Nephron (organoid): ENCODE measurements at regions not wholly inside any gene's neighbourhood (a gene's known extent, or its start where the extent isn't known, plus 50 kb on each side); places are given as distances from the start of the nearest gene placed in this dataset.
"Not testable (repeated sequence)": the region's sequence is repeated elsewhere in the genome, so short reads cannot be mapped to it uniquely, and the experiment has no call there.

Experiments
- H3K27ac Mint-ChIP-seq, 3 experiments: 2 replicates each; pipeline ENCODE4 v1.8.0; 2020; ENCODE audit warnings: mixed read lengths in 3 of 3, mild to moderate bottlenecking in 2 of 3, moderate library complexity in 1 of 3
- H3K27me3 Mint-ChIP-seq: 2 replicates; pipeline ENCODE4 v1.8.0; 2021; ENCODE audit warnings: low read depth, mild to moderate bottlenecking, moderate library complexity, mixed read lengths
- H3K36me3 Mint-ChIP-seq: 2 replicates; pipeline ENCODE4 v1.8.0; 2020; ENCODE audit warnings: low read depth, mixed read lengths
- H3K4me1 Mint-ChIP-seq: 2 replicates; pipeline ENCODE4 v1.8.0; 2020; ENCODE audit warnings: mixed read lengths
- H3K4me3 Mint-ChIP-seq, 3 experiments: 2 replicates each; pipeline ENCODE4 v1.8.0; 2020; ENCODE audit warnings: mild to moderate bottlenecking in 3 of 3, mixed read lengths in 3 of 3, moderate library complexity in 2 of 3
- H3K9me3 Mint-ChIP-seq: 2 replicates; pipeline ENCODE4 v1.8.0; 2020; ENCODE audit warnings: mixed read lengths
- CTCF ChIP-seq, 3 experiments: fragments of 200-600 bp; sonication (generic); IDR thresholded peaks; one replicate each; pipeline ENCODE4 v1.5.0; 2021; ENCODE audit warnings: antibody characterized with exemption in 3 of 3; ENCODE audit not compliant: unreplicated experiment in 3 of 3

GRCh38 chr1:144516172-144516571, 54.7 kb upstream of the NBPF15 start:
- H3K27me3 Mint-ChIP-seq, H3K36me3 Mint-ChIP-seq, H3K9me3 Mint-ChIP-seq, H3K27ac Mint-ChIP-seq, H3K4me3 Mint-ChIP-seq: not testable (repeated sequence)
- H3K4me1 Mint-ChIP-seq = peaks cover 15% of the 10 kb centered on the region

DNA sequence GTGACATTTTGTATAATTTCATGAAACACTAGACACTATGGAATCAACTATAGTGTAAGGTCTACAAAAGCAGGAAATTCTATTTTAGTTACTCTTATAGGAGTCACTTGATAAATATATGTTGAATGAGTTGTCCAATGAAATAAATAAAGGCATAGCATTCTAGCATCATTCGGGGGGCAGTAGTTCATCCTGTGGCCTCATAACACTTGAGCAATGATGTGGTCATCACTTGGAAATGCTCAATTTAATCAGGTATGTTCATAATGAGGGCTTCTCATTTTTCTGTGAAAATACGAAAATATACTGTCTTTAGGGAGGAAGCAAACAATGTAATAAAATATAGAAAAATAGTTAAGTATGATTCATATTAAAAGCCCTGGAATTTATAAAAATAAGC, 55.4 kb upstream of the NBPF15 start:
- H3K36me3 Mint-ChIP-seq, H3K4me3 Mint-ChIP-seq, H3K27ac Mint-ChIP-seq, H3K9me3 Mint-ChIP-seq, H3K27me3 Mint-ChIP-seq: not testable (repeated sequence)
- peaks cover 15% of the 10 kb centered on the region for H3K4me1 Mint-ChIP-seq

GRCh38 chr1:144518439-144518838, 57.0 kb upstream of the NBPF15 start:
- H3K4me3 Mint-ChIP-seq, H3K36me3 Mint-ChIP-seq, H3K27me3 Mint-ChIP-seq, H3K9me3 Mint-ChIP-seq: not testable (repeated sequence)
- Mint-ChIP-seq H3K27ac (peak overlapping the region in 2 of 3 experiments; percentile 67 to 70), H3K4me1 (peaks cover 15% of the 10 kb centered on the region)

DNA sequence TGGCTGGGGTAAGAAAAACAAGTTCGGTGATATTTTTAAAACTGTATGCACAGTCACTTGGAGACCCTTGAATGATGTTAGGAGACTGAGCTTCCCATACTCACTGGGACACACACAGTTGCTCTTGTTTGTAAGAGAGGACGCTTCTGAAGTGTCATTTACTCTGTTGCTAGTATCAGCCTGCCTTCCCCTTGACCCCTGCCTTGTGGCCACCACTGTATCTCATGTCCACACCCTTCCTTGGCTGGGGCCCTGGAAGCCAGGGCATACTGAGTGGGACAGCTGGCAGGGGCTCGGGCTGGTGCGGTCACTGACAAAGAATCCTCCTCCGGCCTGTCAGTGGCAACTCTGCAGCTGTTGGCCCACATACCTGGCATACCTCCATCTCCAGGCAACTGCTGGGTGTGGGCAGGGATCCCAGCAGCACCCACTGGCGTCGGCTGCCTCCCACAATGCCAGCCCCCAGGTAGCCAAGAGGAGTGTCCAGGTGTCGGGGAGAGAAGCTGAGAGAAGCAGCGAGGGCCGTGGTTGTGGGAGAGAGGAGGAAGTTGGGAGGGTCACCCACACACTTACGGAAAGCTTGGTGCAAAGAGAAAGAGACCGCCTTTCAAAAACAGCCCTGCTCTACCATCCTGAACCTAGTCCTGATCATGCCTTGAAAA, 58.2 kb upstream of the NBPF15 start:
- not testable (repeated sequence) for H3K9me3 Mint-ChIP-seq, H3K36me3 Mint-ChIP-seq, H3K27me3 Mint-ChIP-seq
- peak overlapping the region in 1 of 3 experiments; percentile 51 for H3K4me3 Mint-ChIP-seq
- H3K4me1 Mint-ChIP-seq = peaks cover 15% of the 10 kb centered on the region
- H3K27ac Mint-ChIP-seq = peak overlapping the region; percentile 50 to 90 (median 76)

GRCh38 chr1:144523661-144524407, 62.4 kb upstream of the NBPF15 start:
- not testable (repeated sequence) for H3K9me3 Mint-ChIP-seq

DNA sequence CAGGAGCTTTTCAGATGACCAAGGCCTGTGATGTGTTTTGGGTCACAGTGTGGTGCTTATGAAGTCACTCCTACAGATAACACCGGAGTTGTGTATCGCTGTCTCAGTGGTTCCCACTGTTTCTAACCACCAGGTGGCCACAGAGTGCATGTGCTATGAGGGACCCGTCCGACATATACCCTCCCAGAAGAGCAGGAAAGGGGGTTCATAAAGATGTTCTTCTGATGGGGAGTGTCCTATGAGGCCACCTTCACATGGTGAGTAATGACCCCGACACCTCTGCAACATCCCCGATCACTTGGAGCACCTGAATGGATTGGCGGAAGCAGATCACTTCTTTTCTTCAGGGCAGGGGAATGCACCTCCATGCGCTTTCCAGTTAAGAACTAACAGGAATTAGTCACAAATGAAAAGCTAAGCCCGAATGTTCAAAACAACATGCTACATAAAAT, 60.5 kb upstream of the PPIAL4F start:
- H3K4me3 Mint-ChIP-seq, H3K4me1 Mint-ChIP-seq, H3K27me3 Mint-ChIP-seq, H3K27ac Mint-ChIP-seq, H3K36me3 Mint-ChIP-seq, H3K9me3 Mint-ChIP-seq: not testable (repeated sequence)
- peak; percentile 56 to 59 (median 59) for TF ChIP-seq CTCF (IDR thresholded peaks at IDR 0.05; ENCODE audit: unreplicated experiment in 3 of 3)

More at GRCh38 chr1:144523661-144524407, 62.4 kb upstream of the NBPF15 start:
- peak overlapping the region; percentile 85 to 90 (median 87) for H3K4me3 Mint-ChIP-seq
- H3K27ac Mint-ChIP-seq = peak overlapping the region; percentile 100
- not testable (repeated sequence) for H3K27me3 Mint-ChIP-seq, H3K4me1 Mint-ChIP-seq, H3K36me3 Mint-ChIP-seq

DNA sequence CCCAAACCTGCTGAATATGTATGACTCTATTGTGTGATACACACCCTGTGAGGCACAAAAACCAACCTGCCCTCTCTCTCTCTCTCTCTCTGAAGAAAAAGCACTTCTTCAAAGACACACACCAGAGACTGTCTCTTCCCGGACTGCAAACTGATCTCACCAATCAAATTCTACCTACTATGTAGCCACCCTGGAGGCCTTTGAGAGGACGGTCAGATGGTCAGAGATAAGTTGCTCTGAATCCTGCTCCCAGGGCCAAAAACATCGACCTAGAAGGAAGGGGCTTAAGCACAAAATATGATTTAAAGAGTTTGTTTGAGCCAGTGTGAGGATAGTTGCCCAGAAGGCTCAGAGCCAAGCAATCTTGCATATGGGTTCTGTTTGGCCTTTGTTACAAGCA, 59.2 kb upstream of the PPIAL4F start:
- H3K9me3 Mint-ChIP-seq, H3K36me3 Mint-ChIP-seq, H3K4me1 Mint-ChIP-seq, H3K4me3 Mint-ChIP-seq, H3K27me3 Mint-ChIP-seq, H3K27ac Mint-ChIP-seq: not testable (repeated sequence)

DNA sequence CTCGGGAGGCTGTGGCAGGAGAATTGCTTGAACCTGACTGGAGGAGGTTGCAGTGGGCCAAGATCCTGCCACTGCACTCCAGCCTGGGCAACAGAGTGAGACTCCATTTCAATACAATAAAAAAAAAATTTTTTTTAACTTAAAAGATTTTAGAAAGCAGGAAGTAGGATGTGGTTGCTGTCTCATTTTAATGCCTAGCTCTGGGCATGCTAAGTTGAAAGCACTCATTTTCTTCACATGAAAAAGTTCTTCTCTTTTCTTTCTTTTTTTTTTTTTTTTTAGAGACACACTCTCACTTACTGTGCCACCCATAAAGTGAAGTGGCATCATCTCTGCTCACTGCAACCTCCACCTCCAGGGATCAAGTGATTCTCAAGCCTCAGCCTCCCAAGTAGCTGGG, 58.4 kb upstream of the PPIAL4F start:
- not testable (repeated sequence) for H3K9me3 Mint-ChIP-seq, H3K4me1 Mint-ChIP-seq, H3K27ac Mint-ChIP-seq, H3K27me3 Mint-ChIP-seq, H3K36me3 Mint-ChIP-seq, H3K4me3 Mint-ChIP-seq

DNA sequence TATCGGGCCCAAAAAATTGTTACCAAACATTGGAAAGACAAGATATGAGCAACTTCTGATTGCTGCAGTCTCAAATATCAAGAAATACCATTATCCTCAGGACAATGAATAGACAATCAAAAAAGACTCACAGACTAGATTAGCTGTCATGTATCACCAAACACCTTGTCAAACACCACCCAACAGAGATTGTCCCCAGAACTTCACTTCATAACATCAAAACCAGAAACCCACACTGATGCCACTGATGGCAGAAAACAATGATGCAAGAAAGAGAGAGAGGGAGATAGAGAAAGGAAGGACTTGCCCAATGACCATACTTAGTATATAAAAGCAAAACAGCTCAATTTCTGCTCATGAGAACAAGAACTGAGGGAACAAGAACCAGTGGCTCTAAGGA, 56.0 kb upstream of the PPIAL4F start:
- not testable (repeated sequence) for H3K36me3 Mint-ChIP-seq, H3K27ac Mint-ChIP-seq, H3K9me3 Mint-ChIP-seq, H3K4me3 Mint-ChIP-seq, H3K4me1 Mint-ChIP-seq, H3K27me3 Mint-ChIP-seq

- not testable (repeated sequence) for H3K4me3 Mint-ChIP-seq, H3K9me3 Mint-ChIP-seq, H3K4me1 Mint-ChIP-seq, H3K27ac Mint-ChIP-seq, H3K36me3 Mint-ChIP-seq, H3K27me3 Mint-ChIP-seq
Observed at GRCh38 chr1:144537234-144537633, 55.5 kb upstream of the PPIAL4F start.

- not testable (repeated sequence) for H3K9me3 Mint-ChIP-seq, H3K4me1 Mint-ChIP-seq, H3K4me3 Mint-ChIP-seq
Observed at GRCh38 chr1:144538736-144539135, 54.0 kb upstream of the PPIAL4F start.

GRCh38 chr1:144539191-144539960, 53.3 kb upstream of the PPIAL4F start:
- H3K9me3 Mint-ChIP-seq, H3K27ac Mint-ChIP-seq, H3K4me1 Mint-ChIP-seq, H3K27me3 Mint-ChIP-seq, H3K4me3 Mint-ChIP-seq, H3K36me3 Mint-ChIP-seq: not testable (repeated sequence)

More at GRCh38 chr1:144538736-144539135, 54.0 kb upstream of the PPIAL4F start:
- not testable (repeated sequence) for H3K27me3 Mint-ChIP-seq, H3K36me3 Mint-ChIP-seq, H3K27ac Mint-ChIP-seq
